ENCODE measurements at regions not wholly inside any gene's neighbourhood (a gene's known extent, or its start where the extent isn't known, plus 50 kb on each side); places are given as distances from the start of the nearest gene placed in this dataset.
"Not testable (repeated sequence)": the region's sequence is repeated elsewhere in the genome, so short reads cannot be mapped to it uniquely, and the experiment has no call there.

- not testable (repeated sequence) for ATAC-seq; H3K27ac Mint-ChIP-seq; H2AFZ ChIP-seq; H3K27me3 Mint-ChIP-seq (ENCODE audit: insufficient read depth, low read depth, poor library complexity); H3K9me2 ChIP-seq (ENCODE audit: insufficient read depth); H3K79me2 ChIP-seq (replicated peaks; ENCODE audit: insufficient read depth); H3K4me3 Mint-ChIP-seq; H3K4me3 ChIP-seq; H3K36me3 ChIP-seq (ENCODE audit: insufficient read depth); H3K4me2 ChIP-seq; H3K4me1 Mint-ChIP-seq; H3K4me1 ChIP-seq (ENCODE audit: insufficient read depth); H3K27ac ChIP-seq (ENCODE audit: low read depth); H4K20me1 ChIP-seq (replicated peaks; ENCODE audit: insufficient read depth); DNase-seq (ENCODE audit: low spot score); H3F3A ChIP-seq (replicated peaks; ENCODE audit: low read depth); H3K27me3 ChIP-seq (ENCODE audit: insufficient read depth)
- Mint-ChIP-seq H3K36me3 (ENCODE audit: low read depth) (peaks cover 19% of the 10 kb centered on the region), H3K9me3 (peaks cover 86% of the 10 kb centered on the region)
Measured at GRCh38 chr14:105630293-105630934, 104.0 kb downstream of the TMEM121 start.

GRCh38 chr14:105630935-105631779 lies 104.8 kb downstream of the TMEM121 start:
- not testable (repeated sequence) for H3K4me1 ChIP-seq (ENCODE audit: insufficient read depth); H2AFZ ChIP-seq; H3K4me1 Mint-ChIP-seq; ATAC-seq; H3K4me2 ChIP-seq; H3K27ac ChIP-seq (ENCODE audit: low read depth); H3K79me2 ChIP-seq (replicated peaks; ENCODE audit: insufficient read depth); H3K4me3 Mint-ChIP-seq; H3K9me2 ChIP-seq (ENCODE audit: insufficient read depth); H3K27ac Mint-ChIP-seq; DNase-seq (ENCODE audit: low spot score); H3K4me3 ChIP-seq; H3K27me3 Mint-ChIP-seq (ENCODE audit: insufficient read depth, low read depth, poor library complexity); H3K27me3 ChIP-seq (ENCODE audit: insufficient read depth); H4K20me1 ChIP-seq (replicated peaks; ENCODE audit: insufficient read depth); H3F3A ChIP-seq (replicated peaks; ENCODE audit: low read depth); H3K36me3 ChIP-seq (ENCODE audit: insufficient read depth)
- Mint-ChIP-seq H3K9me3 (peaks cover 88% of the 10 kb centered on the region), H3K36me3 (ENCODE audit: low read depth) (peaks cover 19% of the 10 kb centered on the region)

GRCh38 chr14:105632010-105632409 lies 105.6 kb downstream of the TMEM121 start:
- Mint-ChIP-seq H3K4me1 (no peaks in the 10 kb centered on the region), H3K4me3 (no peak overlapping the region), H3K27me3 (ENCODE audit: insufficient read depth, low read depth, poor library complexity) (peaks cover 10% of the 10 kb centered on the region), H3K27ac (no peak overlapping the region), H3K36me3 (ENCODE audit: low read depth) (peaks cover 25% of the 10 kb centered on the region), H3K9me3 (peaks cover 96% of the 10 kb centered on the region)
- ATAC-seq = no peak
- Histone ChIP-seq H3K4me3 (no peak overlapping the region), H3K4me1 (ENCODE audit: insufficient read depth) (no peaks in the 10 kb centered on the region), H3K4me2 (no peak overlapping the region), H3K79me2 (replicated peaks; ENCODE audit: insufficient read depth) (no peaks in the 10 kb centered on the region), H3F3A (replicated peaks; ENCODE audit: low read depth) (no peaks in the 10 kb centered on the region), H3K27ac (ENCODE audit: low read depth) (no peak overlapping the region), H4K20me1 (replicated peaks; ENCODE audit: insufficient read depth) (no peaks in the 10 kb centered on the region), H3K27me3 (ENCODE audit: insufficient read depth) (no peaks in the 10 kb centered on the region), H2AFZ (no peak overlapping the region), H3K36me3 (ENCODE audit: insufficient read depth) (no peaks in the 10 kb centered on the region), H3K9me2 (ENCODE audit: insufficient read depth) (no peaks in the 10 kb centered on the region)
- no peak for DNase-seq (ENCODE audit: low spot score)
- TF ChIP-seq POLR2AphosphoS5 (IDR thresholded peaks at IDR 0.05; ENCODE audit: low read depth) (no peak), ZNF462 (CRISPR knock-in tag; IDR thresholded peaks at IDR 0.05) (no peak), ZNF114 (CRISPR knock-in tag; IDR thresholded peaks at IDR 0.05) (no peak), CTCF (conservative IDR thresholded peaks at IDR 0.05; ENCODE audit: low read depth in 2 of 2) (no peak)
